NCI-H1105 treated with DMSO at 0.1 percent for 48 hours (cell line): ENCODE measurements at regions not wholly inside any gene's neighbourhood (a gene's known extent, or its start where the extent isn't known, plus 50 kb on each side); places are given as distances from the start of the nearest gene placed in this dataset.
A peak's percentile ranks its signal among the peaks of the same experiment; 100 is the strongest.

Experiments
- DNase-seq: peaks from one replicate; lab custom pipeline; 2025; lab: John Stamatoyannopoulos, UW

GRCh38 chr4:180380733-180381132 lies 1862.5 kb upstream of the TENM3 start:
- no peak for DNase-seq

DNA sequence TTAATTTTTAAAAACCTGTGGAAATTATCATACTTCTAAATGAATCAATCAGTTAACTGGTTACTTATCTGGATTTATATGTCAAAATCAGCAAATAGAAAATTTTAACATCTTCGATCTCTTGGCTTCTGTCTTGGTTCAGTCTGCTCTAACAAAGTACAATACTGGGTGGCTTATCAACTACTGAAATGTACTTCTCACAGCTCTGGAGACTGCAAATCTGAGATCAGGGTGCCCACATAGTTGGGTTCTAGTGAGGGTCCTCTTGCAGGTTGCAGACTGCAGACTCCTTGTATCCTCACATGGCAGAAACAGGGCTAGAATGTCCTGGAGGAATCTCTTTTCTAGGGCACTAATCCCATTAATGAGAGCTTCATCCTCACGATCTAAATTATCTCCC lies 1851.6 kb upstream of the TENM3 start:
- no peak for DNase-seq

- no peak for DNase-seq
Measured at GRCh38 chr4:180394312-180394711, 1848.9 kb upstream of the TENM3 start.

DNA sequence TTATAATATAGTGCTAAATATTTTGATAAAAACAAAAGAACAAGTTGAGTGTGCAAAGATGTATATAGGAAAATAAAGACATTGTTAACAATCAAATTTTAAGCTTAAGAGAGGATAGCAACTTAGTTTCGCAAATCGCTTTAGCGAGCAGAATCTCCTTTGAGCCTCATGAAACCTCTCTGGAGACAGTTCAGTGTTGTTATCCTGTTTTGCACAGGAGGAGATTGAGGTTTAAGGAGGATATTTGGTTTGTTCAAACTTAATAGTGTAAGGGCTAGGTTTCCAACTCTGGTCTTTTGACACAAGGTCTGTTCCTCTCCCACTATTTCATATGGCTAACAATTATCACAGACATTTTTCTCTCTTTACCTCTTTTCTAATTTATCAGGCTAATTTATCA lies 1848.5 kb upstream of the TENM3 start:
- DNase-seq: no peak

- no peak for DNase-seq
Measured at GRCh38 chr4:180398564-180398963, 1844.6 kb upstream of the TENM3 start.

- no peak for DNase-seq
Measured at GRCh38 chr4:180407275-180407885, 1835.8 kb upstream of the TENM3 start.

DNA sequence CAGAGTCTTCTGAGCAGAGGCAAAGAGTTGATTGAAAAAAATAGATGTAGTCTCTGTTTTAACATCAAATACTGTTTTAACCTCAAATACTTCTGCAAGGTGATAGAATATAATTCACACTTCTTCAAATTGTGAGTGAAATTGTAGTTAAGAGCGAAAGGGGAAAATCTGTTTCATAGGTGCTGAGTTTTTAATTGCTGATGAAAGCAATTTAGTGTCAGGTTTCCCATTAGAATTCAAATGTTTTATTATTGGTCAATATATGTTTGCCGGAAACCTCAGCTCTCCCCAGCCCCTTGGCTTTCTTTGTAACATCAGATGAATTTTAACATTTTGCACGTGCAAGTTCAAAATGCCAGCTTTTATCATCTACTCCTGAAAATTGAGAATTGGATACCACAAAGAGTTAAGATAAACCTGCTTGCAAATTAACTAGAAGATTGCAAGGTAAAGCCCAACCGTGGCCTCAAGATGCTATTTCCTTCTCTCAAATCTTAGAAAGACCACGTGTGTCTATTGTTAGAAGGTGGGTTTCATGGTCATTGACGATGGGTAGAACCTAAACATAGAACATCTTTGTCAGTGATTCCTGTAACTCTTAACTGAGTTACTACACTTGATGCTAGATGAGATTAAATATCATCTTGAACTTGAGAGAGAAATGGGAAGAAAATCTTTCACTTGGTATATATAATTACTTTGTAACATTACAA lies 1824.2 kb upstream of the TENM3 start:
- no peak for DNase-seq

DNA sequence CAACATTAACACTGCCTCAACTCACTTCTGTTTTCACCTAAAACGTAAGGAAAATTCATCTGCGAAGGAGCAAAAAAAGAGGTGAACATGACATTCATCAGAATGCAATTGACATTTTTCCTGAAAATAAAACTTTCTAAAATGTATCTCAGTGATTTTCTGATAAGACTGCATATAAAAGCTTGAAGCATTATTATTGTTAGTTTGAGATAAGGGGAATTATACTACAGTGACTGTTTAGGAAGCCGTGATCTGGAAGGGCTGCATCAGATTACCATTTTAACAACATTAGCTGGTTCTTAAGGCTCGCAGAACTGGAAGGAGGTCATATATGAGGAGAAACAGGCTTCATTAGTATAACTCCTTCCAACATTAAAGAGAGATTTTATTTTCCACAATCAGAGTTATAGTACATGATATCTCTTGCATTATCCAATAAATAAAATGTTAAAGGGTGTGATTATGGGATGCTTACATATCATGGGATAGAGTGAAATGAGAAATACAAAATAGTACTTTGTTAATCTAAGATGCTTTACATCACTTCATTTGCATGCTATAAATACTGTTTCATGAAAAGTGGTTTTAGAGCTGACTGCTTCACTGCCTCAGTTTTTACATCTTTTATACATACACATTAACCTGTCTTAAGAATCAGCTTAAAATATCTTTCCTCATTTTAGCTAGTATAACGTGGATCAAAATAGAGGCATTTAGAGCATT lies 1820.1 kb upstream of the TENM3 start:
- no peak for DNase-seq

DNA sequence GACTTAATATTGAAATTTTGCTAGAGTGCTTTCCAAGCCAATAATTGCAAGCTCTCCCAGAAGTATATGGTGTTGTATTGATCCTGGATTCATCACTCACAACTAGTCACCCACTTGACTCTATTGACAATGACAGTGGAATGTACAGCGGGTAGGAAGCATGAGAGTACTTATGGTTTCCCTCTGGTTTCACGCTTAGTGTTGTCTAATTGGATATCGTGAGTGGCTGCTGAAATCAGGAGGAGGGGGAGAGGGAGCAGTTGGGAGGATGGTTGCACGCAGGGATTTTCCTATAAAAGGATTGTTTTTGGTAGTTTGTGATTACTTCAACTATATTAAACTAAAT lies 1819.5 kb upstream of the TENM3 start:
- no peak for DNase-seq

GRCh38 chr4:180426938-180427337 lies 1816.3 kb upstream of the TENM3 start:
- no peak for DNase-seq

GRCh38 chr4:180430283-180430682 lies 1812.9 kb upstream of the TENM3 start:
- DNase-seq: no peak

- DNase-seq: no peak
Measured at GRCh38 chr4:180434131-180434895, 1808.9 kb upstream of the TENM3 start.

DNA sequence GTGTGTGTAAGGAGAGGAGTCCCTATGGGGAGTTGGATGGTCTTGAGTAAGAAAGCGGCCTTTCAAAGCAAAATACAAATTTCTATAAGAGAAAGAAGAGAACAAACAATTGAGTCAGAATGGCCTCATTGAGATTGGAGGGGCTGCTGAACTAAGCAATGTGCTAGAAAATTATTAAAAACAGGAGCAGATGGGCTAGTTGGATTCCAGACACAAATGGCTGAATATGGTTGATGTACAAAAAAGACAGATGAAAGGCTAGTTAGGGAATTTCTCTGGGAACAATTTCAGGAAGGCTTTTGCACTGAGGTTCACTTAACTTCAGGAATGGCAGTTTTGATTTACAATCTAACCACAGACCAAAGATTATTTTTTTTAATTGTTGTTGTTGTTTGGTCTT lies 1806.8 kb upstream of the TENM3 start:
- no peak for DNase-seq

GRCh38 chr4:180437601-180438000 lies 1805.6 kb upstream of the TENM3 start:
- DNase-seq: no peak

DNA sequence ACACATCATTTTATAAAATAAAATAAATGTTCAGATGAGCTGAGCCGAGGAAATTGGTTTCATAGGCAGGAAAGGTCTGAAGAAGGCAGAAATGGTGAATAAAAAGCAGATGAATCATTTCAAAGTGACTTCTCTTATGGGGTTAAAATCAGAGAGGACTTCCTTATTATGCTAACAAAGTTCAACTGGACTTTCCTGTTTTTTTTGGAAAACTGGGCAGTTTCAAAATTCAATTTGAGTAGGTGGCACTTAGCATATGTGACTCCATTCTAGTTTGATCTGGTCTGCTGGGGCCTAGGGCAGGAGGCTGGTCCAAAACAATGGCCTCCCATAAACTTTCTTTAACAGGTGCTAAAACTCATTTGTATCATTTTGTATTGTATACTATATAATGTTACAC lies 1794.9 kb upstream of the TENM3 start:
- DNase-seq: no peak

- DNase-seq: peak; percentile 25
Measured at GRCh38 chr4:180449395-180449956, 1793.7 kb upstream of the TENM3 start.

DNA sequence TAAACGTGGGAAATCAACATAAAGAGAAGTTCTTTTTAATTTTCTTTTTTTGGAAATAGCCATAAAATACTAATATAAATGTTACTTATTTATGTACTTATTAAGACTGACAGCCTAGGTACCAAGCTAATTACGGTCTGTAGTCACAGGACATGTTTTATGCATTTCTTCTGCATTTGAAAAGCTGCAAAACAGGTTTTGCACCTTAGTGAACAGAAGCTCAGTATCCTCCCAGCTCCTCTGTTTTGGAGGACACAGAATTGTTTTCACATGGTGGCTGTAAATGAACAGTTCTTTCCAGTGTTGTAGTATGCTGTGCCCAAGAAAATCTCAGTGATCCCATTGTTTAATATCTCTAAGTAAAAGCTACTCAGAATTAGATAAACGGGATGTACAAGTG lies 1788.0 kb upstream of the TENM3 start:
- no peak for DNase-seq

DNA sequence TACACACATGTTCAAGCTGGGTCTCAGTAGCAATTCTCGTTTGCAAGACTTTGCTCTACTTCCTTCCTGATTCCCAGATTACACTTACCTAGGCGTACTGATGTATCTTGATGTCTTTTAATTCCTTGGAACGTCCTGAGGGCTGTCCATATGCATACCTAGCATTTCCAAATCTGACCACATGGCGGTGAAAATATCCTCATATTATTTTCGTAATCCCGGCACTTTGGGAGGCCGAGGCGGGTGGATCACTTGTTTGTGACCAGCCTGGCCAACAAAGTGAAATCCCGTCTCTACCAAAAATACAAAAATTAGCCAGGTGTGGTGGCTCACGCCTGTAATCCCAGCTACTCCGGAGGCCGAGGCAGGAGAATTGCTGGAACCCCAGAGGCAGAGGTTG lies 1786.3 kb upstream of the TENM3 start:
- DNase-seq: no peak

DNA sequence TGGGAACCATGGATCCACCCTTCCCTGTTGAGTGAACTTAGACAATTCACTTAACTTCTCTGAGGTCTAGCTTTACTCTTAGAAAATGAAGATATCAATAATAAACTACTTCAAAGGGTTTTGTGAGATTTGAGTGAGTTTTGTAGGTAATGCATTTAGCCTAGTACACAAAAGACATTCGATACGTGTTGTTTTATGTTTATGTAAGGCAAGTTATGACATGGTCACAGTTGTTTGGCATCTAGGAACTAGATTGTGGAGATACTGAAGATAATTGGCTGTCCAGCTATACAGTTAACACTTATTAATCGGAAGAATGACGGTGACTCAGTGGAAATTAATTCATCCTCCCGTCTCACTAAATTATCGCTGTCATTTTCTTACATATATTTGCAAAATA lies 1781.1 kb upstream of the TENM3 start:
- no peak for DNase-seq

DNA sequence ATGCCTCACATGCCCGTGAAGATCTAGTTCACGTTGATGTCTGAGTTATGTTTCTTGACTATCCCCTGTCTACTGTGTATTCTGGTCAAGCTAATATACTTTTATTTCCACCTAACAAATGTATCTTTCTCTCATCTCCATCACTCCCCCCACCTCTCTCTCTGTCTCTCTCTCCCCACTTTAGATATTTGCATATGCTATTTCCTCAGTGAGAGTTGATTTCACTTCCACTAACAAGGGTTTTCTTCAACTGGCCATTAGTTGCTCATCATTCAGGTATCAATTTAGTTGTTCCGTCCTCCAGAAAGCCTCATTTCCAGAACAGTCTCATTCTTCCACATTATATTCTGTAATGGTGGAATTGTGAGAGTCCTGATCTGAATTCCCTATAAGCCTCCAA lies 1777.8 kb upstream of the TENM3 start:
- DNase-seq: no peak

GRCh38 chr4:180483036-180483435 lies 1760.2 kb upstream of the TENM3 start:
- no peak for DNase-seq

GRCh38 chr4:180485407-180485806 lies 1757.8 kb upstream of the TENM3 start:
- DNase-seq: no peak
